HG03039 (cell line): ENCODE measurements at regions not wholly inside any gene's neighbourhood (a gene's known extent, or its start where the extent isn't known, plus 50 kb on each side); places are given as distances from the start of the nearest gene placed in this dataset.
A peak's percentile ranks its signal among the peaks of the same experiment; 100 is the strongest.

ENCODE experiments used
- ATAC-seq: cut with Tn5 transposase; IDR thresholded peaks from one replicate; pipeline ENCODE4 v1.9.1; 2021; ENCODE audit warnings: mild to moderate bottlenecking, moderate library complexity; ENCODE audit not compliant: unreplicated experiment

GRCh38 chr5:145130996-145131395 is 704.1 kb downstream of the PRELID2 start:
- no peak for ATAC-seq

GRCh38 chr5:145129797-145130196 is 705.3 kb downstream of the PRELID2 start:
- no peak for ATAC-seq

- no peak for ATAC-seq
Observed at GRCh38 chr5:145124806-145125205, 710.3 kb downstream of the PRELID2 start.

- ATAC-seq, result no peak
Observed at GRCh38 chr5:145118611-145119010, 716.5 kb downstream of the PRELID2 start.

GRCh38 chr5:145118127-145118526 is 717.0 kb downstream of the PRELID2 start:
- no peak for ATAC-seq

- no peak for ATAC-seq
Observed at GRCh38 chr5:145117285-145117684, 717.9 kb downstream of the PRELID2 start.

GRCh38 chr5:145111420-145111819 is 723.7 kb downstream of the PRELID2 start:
- no peak for ATAC-seq

- ATAC-seq, result no peak
Observed at GRCh38 chr5:145110834-145111233, 724.3 kb downstream of the PRELID2 start.

- no peak for ATAC-seq
Observed at GRCh38 chr5:145110181-145110580, 725.0 kb downstream of the PRELID2 start.

- no peak for ATAC-seq
Observed at GRCh38 chr5:145105384-145105783, 729.8 kb downstream of the PRELID2 start.

GRCh38 chr5:145104106-145104505 is 731.0 kb downstream of the PRELID2 start:
- ATAC-seq, result no peak

- ATAC-seq, result no peak
Observed at GRCh38 chr5:145101246-145101645, 733.9 kb downstream of the PRELID2 start.

GRCh38 chr5:145090115-145090514 is 745.0 kb downstream of the PRELID2 start:
- no peak for ATAC-seq

- no peak for ATAC-seq
Observed at GRCh38 chr5:145084834-145085233, 750.3 kb downstream of the PRELID2 start.

- ATAC-seq, result no peak
Observed at GRCh38 chr5:145077028-145077427, 758.1 kb downstream of the PRELID2 start.

- ATAC-seq, result no peak
Observed at GRCh38 chr5:145076040-145076439, 759.1 kb downstream of the PRELID2 start.

GRCh38 chr5:145072889-145073288 is 762.3 kb downstream of the PRELID2 start:
- ATAC-seq, result no peak

- no peak for ATAC-seq
Observed at GRCh38 chr5:145068721-145069120, 766.4 kb downstream of the PRELID2 start.

GRCh38 chr5:145062280-145063062 is 772.7 kb downstream of the PRELID2 start:
- no peak for ATAC-seq

GRCh38 chr5:145056800-145057199 is 778.3 kb downstream of the PRELID2 start:
- peak; percentile 98 for ATAC-seq

GRCh38 chr5:145050181-145050580 is 785.0 kb downstream of the PRELID2 start:
- no peak for ATAC-seq

- no peak for ATAC-seq
Observed at GRCh38 chr5:145044970-145045369, 790.2 kb downstream of the PRELID2 start.

- no peak for ATAC-seq
Observed at GRCh38 chr5:145028626-145029025, 806.5 kb downstream of the PRELID2 start.
